H9 (cell line): ENCODE measurements at regions not wholly inside any gene's neighbourhood (a gene's known extent, or its start where the extent isn't known, plus 50 kb on each side); places are given as distances from the start of the nearest gene placed in this dataset.

Source experiments
- DNase-seq: peaks from one replicate; pipeline ENCODE4 v3.0.0-alpha.2; 2017
- H2AFZ ChIP-seq: one replicate; pipeline ENCODE4 v1.6.1; 2013; ENCODE audit warnings: mild to moderate bottlenecking, low read length, control low read depth, moderate library complexity
- H2AK5ac ChIP-seq: 2 replicates; pipeline ENCODE4 v1.6.1; 2013; ENCODE audit warnings: low read length, control low read depth, mixed read lengths; ENCODE audit not compliant: insufficient read length
- H2BK120ac ChIP-seq: one replicate; pipeline ENCODE4 v1.6.1; 2013; ENCODE audit warnings: low read depth, mild to moderate bottlenecking, low read length, control low read depth, inconsistent platforms; ENCODE audit not compliant: poor library complexity, severe bottlenecking
- H2BK12ac ChIP-seq: 2 replicates; pipeline ENCODE4 v1.6.1; 2013; ENCODE audit warnings: low read length, control low read depth, mixed read lengths, low read depth; ENCODE audit not compliant: insufficient read length
- H2BK15ac ChIP-seq: 2 replicates; pipeline ENCODE4 v1.6.1; 2013; ENCODE audit warnings: low read depth, low read length, control low read depth
- H2BK20ac ChIP-seq: one replicate; pipeline ENCODE4 v1.6.1; 2013; ENCODE audit warnings: low read depth, mild to moderate bottlenecking, low read length, control low read depth, inconsistent platforms; ENCODE audit not compliant: poor library complexity, severe bottlenecking
- H2BK5ac ChIP-seq: 2 replicates; pipeline ENCODE4 v1.6.1; 2013; ENCODE audit warnings: low read length, control low read depth, mixed read lengths; ENCODE audit not compliant: insufficient read length
- H3K14ac ChIP-seq: 2 replicates; pipeline ENCODE4 v1.6.1; 2013; ENCODE audit warnings: low read length, control low read depth; ENCODE audit not compliant: insufficient read depth
- H3K18ac ChIP-seq: 2 replicates; pipeline ENCODE4 v1.6.1; 2013; ENCODE audit warnings: low read depth, mild to moderate bottlenecking, mixed read lengths, low read length, control low read depth; ENCODE audit not compliant: insufficient read length
- H3K23ac ChIP-seq: 2 replicates; pipeline ENCODE4 v1.6.1; 2013; ENCODE audit warnings: low read length, control low read depth, mixed read lengths, low read depth; ENCODE audit not compliant: insufficient read length
- H3K23me2 ChIP-seq: 2 replicates; pipeline ENCODE4 v1.6.1; 2013; ENCODE audit warnings: low read depth, mild to moderate bottlenecking, mixed read lengths, low read length, control low read depth; ENCODE audit not compliant: insufficient read length, poor library complexity, severe bottlenecking
- H3K27ac ChIP-seq: 2 replicates; pipeline ENCODE4 v1.5.1; 2013; ENCODE audit warnings: low read length, control low read depth, mixed read lengths, low read depth; ENCODE audit not compliant: insufficient read length
- H3K27me3 ChIP-seq: 2 replicates; pipeline ENCODE4 v1.6.1; 2013; ENCODE audit warnings: low read length, control low read depth, inconsistent platforms; ENCODE audit not compliant: insufficient read depth
- H3K4ac ChIP-seq: 2 replicates; pipeline ENCODE4 v1.6.1; 2013; ENCODE audit warnings: low read depth, mild to moderate bottlenecking, control low read depth, inconsistent platforms, low read length, moderate library complexity
- H3K4me1 ChIP-seq: 2 replicates; pipeline ENCODE4 v1.6.1; 2013; ENCODE audit warnings: low read length, control low read depth, inconsistent platforms; ENCODE audit not compliant: insufficient read depth
- H3K4me2 ChIP-seq: 2 replicates; pipeline ENCODE4 v1.6.1; 2013; ENCODE audit warnings: low read length, control low read depth, mixed read lengths; ENCODE audit not compliant: insufficient read length, insufficient read depth
- H3K56ac ChIP-seq: 2 replicates; pipeline ENCODE4 v1.6.1; 2013; ENCODE audit warnings: low read depth, mild to moderate bottlenecking, mixed read lengths, low read length, control low read depth; ENCODE audit not compliant: insufficient read length
- H3K79me1 ChIP-seq: 2 replicates; pipeline ENCODE4 v1.6.1; 2013; ENCODE audit warnings: low read depth, mild to moderate bottlenecking, moderate library complexity, low read length, control low read depth, inconsistent platforms; ENCODE audit not compliant: insufficient read depth, poor library complexity, severe bottlenecking
- H3K79me2 ChIP-seq: 2 replicates; pipeline ENCODE4 v1.6.1; 2013; ENCODE audit warnings: low read length, control low read depth, inconsistent platforms; ENCODE audit not compliant: insufficient read depth
- H3K9ac ChIP-seq: 2 replicates; pipeline ENCODE4 v1.6.1; 2013; ENCODE audit warnings: low read length, control low read depth, mixed read lengths; ENCODE audit not compliant: insufficient read length; ENCODE audit errors: extremely low read depth
- H3K9me3 ChIP-seq: one replicate; pipeline ENCODE4 v1.6.1; 2013; ENCODE audit warnings: low read depth, low read length, inconsistent platforms; ENCODE audit not compliant: control insufficient read depth
- H3T11ph ChIP-seq: one replicate; pipeline ENCODE4 v1.6.1; 2013; ENCODE audit warnings: mild to moderate bottlenecking, low read length, control low read depth, inconsistent platforms
- H4K20me1 ChIP-seq: one replicate; pipeline ENCODE4 v1.6.1; 2013; ENCODE audit not compliant: control insufficient read depth, insufficient read length, insufficient read depth
- H4K5ac ChIP-seq: 2 replicates; pipeline ENCODE4 v1.6.1; 2013; ENCODE audit warnings: low read depth, mild to moderate bottlenecking, mixed read lengths, low read length, control low read depth; ENCODE audit not compliant: insufficient read length
- H4K8ac ChIP-seq: replicated peaks from 2 replicates; pipeline ENCODE4 v1.6.1; 2013; ENCODE audit warnings: low read length, control low read depth, mixed read lengths, low read depth; ENCODE audit not compliant: insufficient read length
- H4K91ac ChIP-seq: 2 replicates; pipeline ENCODE4 v1.6.1; 2013; ENCODE audit warnings: low read depth, mild to moderate bottlenecking, moderate library complexity, mixed read lengths, low read length, control low read depth; ENCODE audit not compliant: insufficient read length
- H3K27ac Mint-ChIP-seq, 3 experiments: 2 replicates in 2 of 3; 3 replicates in 1 of 3; pipeline ENCODE4 v1.8.0; 2020 to 2021; ENCODE audit warnings: mixed read lengths in 3 of 3, mild to moderate bottlenecking in 1 of 3, moderate library complexity in 1 of 3
- H3K27me3 Mint-ChIP-seq: 2 replicates; pipeline ENCODE4 v1.8.0; 2021; ENCODE audit warnings: low read depth, mild to moderate bottlenecking, moderate library complexity, mixed read lengths
- H3K36me3 Mint-ChIP-seq, 3 experiments: 2 replicates in 2 of 3; 3 replicates in 1 of 3; pipeline ENCODE4 v1.8.0; 2020 to 2021; ENCODE audit warnings: low read depth in 3 of 3, mixed read lengths in 3 of 3; ENCODE audit not compliant: insufficient read depth in 1 of 3
- H3K4me1 Mint-ChIP-seq, 2 experiments: 2 replicates each; pipeline ENCODE4 v1.8.0; 2020; ENCODE audit warnings: mixed read lengths in 2 of 2
- H3K4me3 Mint-ChIP-seq, 2 experiments: 2 replicates in 1 of 2; 3 replicates in 1 of 2; pipeline ENCODE4 v1.8.0; 2020 to 2021; ENCODE audit warnings: mild to moderate bottlenecking in 2 of 2, mixed read lengths in 2 of 2, moderate library complexity in 1 of 2
- H3K9me3 Mint-ChIP-seq, 2 experiments: 2 replicates in 1 of 2; 3 replicates in 1 of 2; pipeline ENCODE4 v1.8.0; 2020; ENCODE audit warnings: mild to moderate bottlenecking in 2 of 2, mixed read lengths in 2 of 2, moderate library complexity in 1 of 2
- WGBS: extraction: QIAGEN DNeasy Blood & Tissue Kit; methylation state at CpG from one replicate; pipeline ENCODE4 v1.1.7; 2013; ENCODE audit warnings: missing lambda C conversion rate, low lambda C conversion rate, mixed read lengths; ENCODE audit not compliant: insufficient read length; ENCODE audit errors: extremely low coverage; 5-methylcytosine and 5-hydroxymethylcytosine counted together
- TF ChIP-seq, protein P1 (sequence below): fragments of 200-600 bp; sonication (generic); conservative IDR thresholded peaks from 3 replicates; pipeline ENCODE4 v1.8.0; 2021; ENCODE audit warnings: antibody characterized with exemption, mild to moderate bottlenecking

DNA sequence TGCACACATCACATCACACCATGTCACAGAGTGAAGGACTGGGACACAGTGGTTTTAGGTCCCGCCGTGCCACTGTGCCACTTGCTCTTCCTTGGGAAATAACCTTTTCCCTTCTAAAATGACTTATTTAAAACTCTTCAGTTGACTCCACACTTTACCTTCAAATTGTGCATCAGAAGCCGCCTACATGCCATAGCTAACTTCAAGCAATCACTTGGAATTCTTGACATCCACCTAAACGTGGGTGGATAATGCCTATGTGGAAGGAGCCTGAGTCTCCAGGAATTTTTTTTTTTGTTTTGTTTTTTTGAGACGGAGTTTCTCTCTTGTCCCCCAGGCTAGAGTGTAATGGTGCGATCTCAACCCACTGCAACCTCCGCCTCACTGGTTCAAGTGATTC lies 777.4 kb upstream of the TENM3 start:
- no peak overlapping the region for H2AFZ ChIP-seq
- no CpG with 5 or more reads among the region's 7 CpGs for WGBS
- Mint-ChIP-seq H3K4me1 (no peaks in the 10 kb centered on the region), H3K36me3 (no peaks in the 10 kb centered on the region), H3K9me3 (no peaks in the 10 kb centered on the region), H3K4me3 (no peak overlapping the region), H3K27me3 (no peaks in the 10 kb centered on the region), H3K27ac (no peak overlapping the region)
- H4K5ac ChIP-seq: no peak overlapping the region
- no peak overlapping the region for H4K91ac ChIP-seq
- no peak overlapping the region for H4K8ac ChIP-seq
- no peaks in the 10 kb centered on the region for H3K23me2 ChIP-seq
- TF ChIP-seq, protein P1, sequence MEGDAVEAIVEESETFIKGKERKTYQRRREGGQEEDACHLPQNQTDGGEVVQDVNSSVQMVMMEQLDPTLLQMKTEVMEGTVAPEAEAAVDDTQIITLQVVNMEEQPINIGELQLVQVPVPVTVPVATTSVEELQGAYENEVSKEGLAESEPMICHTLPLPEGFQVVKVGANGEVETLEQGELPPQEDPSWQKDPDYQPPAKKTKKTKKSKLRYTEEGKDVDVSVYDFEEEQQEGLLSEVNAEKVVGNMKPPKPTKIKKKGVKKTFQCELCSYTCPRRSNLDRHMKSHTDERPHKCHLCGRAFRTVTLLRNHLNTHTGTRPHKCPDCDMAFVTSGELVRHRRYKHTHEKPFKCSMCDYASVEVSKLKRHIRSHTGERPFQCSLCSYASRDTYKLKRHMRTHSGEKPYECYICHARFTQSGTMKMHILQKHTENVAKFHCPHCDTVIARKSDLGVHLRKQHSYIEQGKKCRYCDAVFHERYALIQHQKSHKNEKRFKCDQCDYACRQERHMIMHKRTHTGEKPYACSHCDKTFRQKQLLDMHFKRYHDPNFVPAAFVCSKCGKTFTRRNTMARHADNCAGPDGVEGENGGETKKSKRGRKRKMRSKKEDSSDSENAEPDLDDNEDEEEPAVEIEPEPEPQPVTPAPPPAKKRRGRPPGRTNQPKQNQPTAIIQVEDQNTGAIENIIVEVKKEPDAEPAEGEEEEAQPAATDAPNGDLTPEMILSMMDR: no peak
- H3K79me2 ChIP-seq: no peaks in the 10 kb centered on the region
- H2BK5ac ChIP-seq: no peak overlapping the region
- H4K20me1 ChIP-seq: no peaks in the 10 kb centered on the region
- no peak overlapping the region for H3K23ac ChIP-seq
- no peaks in the 10 kb centered on the region for H3K27me3 ChIP-seq
- no peak overlapping the region for H2AK5ac ChIP-seq
- H3K4me1 ChIP-seq: no peaks in the 10 kb centered on the region
- H2BK20ac ChIP-seq: no peak overlapping the region
- no peak overlapping the region for H3K27ac ChIP-seq
- no peak overlapping the region for H3K4ac ChIP-seq
- H3K56ac ChIP-seq: no peak overlapping the region
- H3K14ac ChIP-seq: no peak overlapping the region
- no peak overlapping the region for H3K18ac ChIP-seq
- no peak overlapping the region for H2BK120ac ChIP-seq
- H3T11ph ChIP-seq: no peak overlapping the region
- no peak overlapping the region for H2BK15ac ChIP-seq
- no peak overlapping the region for H2BK12ac ChIP-seq
- H3K9me3 ChIP-seq: no peaks in the 10 kb centered on the region
- H3K4me2 ChIP-seq: no peak overlapping the region
- H3K9ac ChIP-seq: no peak overlapping the region
- no peaks in the 10 kb centered on the region for H3K79me1 ChIP-seq
- DNase-seq: no peak
